HK-2 (cell line): ENCODE measurements at regions not wholly inside any gene's neighbourhood (a gene's known extent, or its start where the extent isn't known, plus 50 kb on each side); places are given as distances from the start of the nearest gene placed in this dataset.

Experiments used
- DNase-seq: peaks from one replicate; pipeline ENCODE4 v3.0.0-alpha.2; 2018; ENCODE audit not compliant: unreplicated experiment

DNA sequence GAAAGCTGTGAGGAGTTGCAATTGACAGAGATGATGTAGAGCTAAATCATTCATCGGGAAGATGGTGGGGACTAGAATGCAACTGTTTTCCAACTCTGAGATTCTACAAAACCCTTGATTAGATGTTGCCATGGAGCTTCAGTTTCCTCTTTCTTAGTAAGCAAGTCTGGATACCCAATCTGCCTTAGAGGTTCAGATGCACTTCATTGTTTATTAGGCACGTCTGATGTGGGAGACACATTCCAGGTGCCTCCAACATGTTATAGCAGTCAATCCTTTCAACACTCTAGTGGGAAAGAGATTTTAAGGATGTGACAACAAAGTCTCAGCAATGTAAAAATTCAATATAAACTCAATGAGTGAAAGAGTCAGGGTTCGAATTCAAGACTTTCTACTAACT is 291.3 kb upstream of the PHYHIPL start:
- DNase-seq = no peak

DNA sequence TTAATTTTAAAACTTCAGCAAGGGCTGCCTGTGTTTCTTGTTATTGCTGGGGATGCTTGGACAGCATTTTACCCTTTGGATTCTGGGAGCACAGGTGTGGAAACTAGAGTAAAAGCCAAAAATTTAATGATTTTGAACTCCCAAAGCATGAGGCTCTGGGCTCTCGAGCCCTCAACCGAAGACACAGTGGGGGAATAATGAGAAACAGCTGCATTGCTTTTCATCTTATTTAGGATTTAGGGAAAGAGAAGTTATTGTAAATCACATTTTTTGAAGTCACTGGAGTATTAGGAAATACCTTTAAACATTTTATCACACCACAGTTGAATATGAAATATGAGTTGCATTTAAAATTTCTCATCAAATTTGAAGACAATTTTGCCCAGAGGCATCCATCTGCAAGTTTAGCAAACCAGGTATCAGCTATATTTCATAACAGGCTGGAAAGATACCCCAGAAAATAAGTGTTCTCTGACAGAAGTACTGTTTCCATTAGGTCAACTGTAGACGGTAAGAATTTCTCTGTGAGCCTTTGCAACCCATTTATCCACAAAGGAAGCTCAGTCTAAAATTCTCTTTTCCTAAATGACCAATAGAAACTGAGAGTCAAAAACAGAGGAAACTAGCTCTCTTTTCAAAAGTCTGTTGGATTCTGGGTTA is 290.6 kb upstream of the PHYHIPL start:
- DNase-seq = no peak

DNA sequence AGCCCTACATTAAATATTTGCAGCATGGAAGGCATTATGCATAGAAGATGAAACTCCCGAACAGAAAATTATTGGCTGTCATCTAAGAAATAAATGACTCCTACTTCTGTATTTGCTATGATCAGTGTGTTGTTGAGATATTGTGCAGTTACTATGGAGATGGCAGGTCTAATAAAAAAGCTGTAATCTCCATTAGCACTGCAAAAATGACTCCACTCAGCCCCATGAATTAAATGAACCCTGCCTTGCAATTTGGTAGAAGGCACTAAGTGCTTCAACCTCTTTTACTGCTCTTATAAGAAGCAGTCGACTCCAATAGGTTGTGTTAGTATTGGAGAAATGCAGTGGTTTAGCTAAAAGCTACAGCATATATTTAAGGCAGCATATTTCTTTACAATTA is 290.0 kb upstream of the PHYHIPL start:
- no peak for DNase-seq

DNA sequence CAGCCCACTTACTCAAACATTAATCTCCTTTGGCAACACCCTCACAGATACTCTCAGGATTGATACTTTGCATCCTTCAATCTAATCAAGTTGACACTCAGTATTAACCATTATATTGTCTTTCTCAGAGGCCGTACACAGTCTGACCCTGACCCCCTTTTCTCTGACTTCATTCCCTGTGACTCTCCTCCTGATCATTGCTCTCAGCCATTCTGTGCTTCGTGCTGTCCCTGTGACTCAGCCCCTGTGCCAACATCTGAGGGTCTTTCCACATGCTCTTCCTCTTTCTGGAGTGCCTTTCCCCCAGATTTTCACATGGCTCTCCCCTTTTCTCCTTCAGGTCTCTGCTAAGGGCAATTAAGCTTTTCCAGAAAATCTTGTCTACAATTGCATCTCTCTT is 289.0 kb upstream of the PHYHIPL start:
- DNase-seq = no peak

DNA sequence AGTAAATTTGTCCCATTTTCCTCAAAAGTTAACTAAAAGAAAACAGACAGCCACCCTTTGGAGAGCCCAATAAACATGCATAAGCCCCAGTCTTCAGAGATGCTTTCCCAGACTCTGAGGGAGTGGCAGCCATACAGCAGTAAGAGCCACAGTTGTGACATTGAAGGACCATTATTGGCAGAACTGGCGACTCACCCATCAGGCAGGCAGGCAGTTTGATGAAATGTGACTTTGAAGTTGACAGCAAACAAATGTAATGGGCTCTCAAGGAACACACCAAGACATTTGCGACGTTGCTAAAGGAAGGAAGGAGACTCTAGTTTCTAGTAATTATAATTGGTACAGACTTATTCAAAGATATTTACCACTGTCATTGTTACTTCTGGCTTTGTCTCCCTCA is 287.5 kb upstream of the PHYHIPL start:
- no peak for DNase-seq

DNA sequence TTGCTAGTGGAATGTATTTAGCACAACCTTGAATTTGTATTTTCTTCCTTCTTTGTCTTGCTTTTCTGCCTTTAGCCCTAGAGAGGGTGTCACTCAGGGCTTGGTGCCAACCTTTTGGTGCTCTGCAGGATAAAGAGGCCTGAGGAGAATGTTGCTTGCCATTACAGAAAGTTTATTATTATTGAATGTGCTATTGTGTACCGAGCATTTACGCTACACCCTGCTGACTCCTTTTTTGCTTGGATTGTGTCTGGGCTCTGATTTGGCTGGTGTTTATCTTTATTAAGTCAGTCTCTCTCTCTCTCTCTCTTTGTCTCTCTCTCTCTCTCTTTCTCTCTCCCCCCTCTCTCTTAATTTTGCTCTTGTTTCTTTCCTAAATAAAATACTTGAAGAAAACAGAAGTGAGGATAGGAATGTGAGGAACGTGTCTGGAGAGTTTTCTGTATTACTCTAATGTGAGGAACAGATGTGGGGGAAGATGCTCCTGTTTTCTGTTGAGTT is 284.4 kb upstream of the PHYHIPL start:
- no peak for DNase-seq

DNA sequence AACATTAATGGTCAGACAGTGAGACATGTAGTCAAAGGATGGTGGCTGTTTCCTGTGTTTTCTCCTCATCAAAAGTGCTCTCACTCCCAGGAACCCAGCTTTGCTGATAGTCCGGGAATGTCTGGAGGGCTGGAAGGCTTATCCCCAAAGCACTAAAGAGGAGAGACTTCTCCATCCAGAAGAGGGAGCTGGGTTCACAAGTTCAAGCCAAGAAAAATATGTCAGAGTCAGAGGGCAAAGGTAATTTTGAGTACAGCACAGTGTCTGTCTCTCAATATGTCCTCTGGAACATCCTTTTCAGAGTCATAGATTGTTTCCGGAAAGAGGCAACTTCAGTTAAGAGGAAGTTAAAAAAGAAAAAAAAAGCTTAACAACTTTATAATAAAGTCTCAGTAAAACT is 281.5 kb upstream of the PHYHIPL start:
- DNase-seq = no peak

DNA sequence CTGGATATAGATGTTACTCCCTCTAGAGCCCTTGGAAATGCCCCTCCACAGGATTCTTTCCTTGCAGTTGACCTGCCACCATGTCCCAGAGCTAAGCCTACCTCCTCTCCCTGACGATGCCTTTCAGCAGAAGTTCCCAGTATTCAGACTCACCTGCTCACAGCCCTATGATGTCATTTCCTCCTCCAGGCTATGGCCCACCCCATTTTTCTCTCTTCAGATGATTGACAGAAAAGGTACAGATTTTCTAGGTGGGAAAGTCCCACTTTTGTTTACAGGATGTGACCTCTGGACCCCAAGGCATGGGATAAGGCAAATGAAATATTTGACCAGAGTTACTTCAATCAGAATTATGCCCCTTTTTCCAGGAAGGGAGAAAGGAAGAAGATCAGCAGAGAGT is 280.2 kb upstream of the PHYHIPL start:
- DNase-seq = no peak

DNA sequence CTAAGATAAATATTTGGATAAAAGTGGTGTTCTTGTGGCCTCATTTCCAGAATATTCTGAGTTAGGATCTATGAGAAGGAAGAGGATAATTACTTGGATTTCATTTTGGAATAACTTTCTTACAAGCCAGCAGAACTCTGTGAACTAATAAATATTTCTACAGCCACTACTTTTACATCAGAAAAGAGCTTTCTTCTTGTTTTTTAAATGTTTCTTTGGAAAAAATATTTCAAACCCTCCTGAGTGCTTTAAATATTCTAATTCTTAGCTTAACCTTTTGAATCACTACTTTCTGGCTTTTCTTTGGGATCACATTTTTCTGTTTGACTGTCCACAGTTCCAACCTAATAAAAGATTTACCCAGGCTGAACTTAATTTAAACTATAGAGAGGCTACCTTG is 279.2 kb upstream of the PHYHIPL start:
- no peak for DNase-seq

DNA sequence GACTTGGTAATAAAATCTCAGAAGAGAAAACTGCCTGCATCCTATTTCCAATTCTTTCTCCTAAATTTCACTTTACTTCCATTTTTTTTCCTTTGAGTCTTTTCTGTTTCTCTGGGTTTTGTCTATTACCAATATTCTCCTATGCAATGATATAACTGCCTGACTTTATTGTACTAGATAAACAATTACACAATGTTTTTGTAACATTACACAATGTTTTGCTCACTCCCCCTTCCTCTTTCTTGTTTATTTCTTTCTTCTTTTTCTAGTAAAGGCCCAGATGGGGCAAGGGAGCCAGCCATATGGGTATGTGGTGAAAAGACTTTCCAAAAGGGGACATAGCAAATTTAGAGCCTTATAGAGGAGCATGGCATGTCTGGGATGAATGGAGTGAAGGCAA is 278.7 kb upstream of the PHYHIPL start:
- DNase-seq = no peak

DNA sequence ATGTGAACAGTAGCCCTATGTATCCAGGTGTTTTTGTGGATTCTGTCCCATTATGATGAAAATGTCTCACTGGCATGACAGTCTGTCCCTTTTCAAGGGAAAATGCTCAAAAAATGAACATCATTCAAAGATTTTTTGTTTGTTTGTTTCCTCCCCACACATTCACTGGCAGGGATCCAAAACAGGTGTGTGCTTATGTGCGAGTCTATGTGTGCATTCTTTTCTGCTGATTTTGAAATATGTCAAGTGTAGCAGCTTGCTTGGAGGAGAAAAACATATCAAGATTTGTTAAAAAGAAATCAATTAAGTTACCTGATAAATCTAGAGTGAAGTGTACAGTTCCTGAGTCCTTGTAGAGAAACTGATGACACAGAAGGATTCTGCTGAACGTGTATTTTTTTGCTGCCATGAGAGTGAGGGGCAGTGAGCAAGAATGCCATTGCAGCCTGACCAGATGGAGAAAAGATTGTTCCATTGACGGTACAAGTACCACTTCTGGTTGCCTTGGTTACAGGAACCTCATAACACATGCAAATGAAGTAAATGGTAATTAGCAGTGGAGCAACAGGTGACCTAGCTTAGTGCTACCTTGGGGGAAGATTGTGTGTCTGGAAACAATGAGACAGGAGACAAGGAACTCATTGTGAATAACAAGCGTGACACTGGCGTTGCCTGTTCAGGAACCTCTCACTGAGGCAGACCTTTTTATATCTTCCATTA is 277.4 kb upstream of the PHYHIPL start:
- no peak for DNase-seq

DNA sequence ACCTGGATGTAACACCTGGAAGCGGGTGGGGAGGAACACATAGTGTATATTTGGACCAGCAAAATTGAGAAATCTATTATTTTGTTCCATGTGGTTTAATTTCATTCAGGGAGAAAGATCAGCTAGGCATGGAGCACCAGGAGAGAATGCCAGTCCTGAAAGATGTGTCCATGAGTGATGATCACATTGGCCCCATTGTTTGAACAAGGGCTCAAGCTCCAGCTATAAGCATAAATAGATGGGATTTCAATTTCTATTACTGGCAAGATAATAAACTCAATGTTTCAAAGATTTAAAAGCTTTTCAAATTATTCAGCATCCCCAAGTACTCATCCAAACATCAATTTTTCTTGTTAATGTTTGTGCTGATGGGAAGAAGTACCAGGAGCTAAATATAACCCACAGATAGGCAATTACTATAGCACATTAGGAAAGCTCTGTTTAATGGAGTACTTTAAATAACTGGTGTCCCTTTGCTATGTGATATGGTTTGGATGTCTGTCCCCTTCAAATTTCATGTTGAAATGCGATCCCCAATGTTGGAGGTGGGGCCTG is 275.3 kb upstream of the PHYHIPL start:
- DNase-seq = no peak

DNA sequence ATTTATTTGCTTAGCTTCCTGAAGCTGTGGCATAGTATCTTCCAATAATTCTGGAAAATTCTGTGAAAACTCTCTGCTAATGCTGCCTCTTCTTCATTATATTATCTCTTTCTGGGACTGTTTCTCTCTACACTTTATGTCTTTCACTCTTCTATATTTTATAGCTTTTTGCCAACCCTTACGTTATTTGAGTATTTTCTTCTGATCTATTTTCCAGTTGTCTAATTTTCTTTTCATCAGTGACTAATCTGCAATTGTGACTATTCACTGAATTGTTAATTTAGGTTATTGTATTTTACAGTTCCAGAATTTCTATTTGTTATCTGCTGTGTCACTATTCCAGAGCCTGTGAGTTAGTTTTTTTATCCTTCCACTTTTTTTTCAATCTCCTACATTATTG is 273.4 kb upstream of the PHYHIPL start:
- no peak for DNase-seq

DNA sequence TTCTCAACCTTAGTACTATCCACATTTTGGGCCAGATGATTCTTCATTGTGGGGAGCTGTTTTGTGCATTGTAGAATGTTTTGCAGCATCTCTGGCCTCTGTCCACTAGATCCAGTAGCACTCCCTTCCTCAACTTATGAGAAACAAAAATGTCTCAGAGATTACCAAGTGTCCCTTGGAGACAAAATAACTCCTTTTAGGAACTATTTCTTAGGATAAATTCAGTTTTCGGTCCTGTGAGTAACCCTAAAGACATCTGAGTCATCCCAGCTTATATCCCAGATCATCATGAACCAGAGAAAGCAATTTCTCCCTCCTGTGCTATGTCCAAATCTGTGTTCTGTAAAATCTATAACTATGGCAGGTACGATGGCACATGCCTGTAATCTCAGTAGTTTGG is 266.6 kb upstream of the PHYHIPL start:
- no peak for DNase-seq

DNA sequence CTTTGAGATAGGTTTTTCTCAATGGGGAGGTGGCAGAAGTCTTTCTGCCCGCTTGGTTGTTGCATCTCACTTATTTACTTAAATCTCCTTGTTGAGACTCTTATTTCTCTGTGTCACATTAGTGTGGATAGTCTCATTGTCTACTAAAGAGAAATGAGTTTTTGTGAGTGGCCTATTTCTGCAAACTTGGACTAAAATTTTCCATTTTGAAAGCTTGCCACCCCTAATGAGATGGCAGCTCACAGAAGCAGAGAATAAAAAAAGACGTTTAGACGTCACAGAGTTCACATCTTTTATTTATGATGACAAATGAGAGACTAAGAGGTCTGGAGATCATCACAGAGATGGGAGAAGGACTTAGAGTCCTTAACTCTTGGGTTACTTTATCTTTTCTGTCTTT is 262.7 kb upstream of the PHYHIPL start:
- DNase-seq = no peak

DNA sequence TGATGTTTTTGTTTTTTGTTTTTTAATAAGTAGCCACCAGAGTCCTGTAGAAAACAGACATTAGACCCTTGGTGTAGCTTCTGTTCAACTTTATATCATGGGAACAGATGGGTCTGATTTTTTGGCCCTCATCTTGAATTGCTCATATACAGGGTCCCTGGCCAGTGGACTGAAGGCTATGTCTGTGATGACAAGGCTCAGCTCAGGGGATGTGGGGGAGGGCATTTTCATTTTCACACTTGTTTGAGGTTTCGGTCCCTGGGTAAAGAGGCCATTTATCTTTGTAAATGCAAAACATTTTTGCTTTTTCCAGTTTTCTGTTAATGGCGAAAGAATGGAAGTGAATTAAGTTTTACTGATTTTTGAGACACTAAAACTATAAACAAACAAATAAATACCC is 257.6 kb upstream of the PHYHIPL start:
- no peak for DNase-seq

DNA sequence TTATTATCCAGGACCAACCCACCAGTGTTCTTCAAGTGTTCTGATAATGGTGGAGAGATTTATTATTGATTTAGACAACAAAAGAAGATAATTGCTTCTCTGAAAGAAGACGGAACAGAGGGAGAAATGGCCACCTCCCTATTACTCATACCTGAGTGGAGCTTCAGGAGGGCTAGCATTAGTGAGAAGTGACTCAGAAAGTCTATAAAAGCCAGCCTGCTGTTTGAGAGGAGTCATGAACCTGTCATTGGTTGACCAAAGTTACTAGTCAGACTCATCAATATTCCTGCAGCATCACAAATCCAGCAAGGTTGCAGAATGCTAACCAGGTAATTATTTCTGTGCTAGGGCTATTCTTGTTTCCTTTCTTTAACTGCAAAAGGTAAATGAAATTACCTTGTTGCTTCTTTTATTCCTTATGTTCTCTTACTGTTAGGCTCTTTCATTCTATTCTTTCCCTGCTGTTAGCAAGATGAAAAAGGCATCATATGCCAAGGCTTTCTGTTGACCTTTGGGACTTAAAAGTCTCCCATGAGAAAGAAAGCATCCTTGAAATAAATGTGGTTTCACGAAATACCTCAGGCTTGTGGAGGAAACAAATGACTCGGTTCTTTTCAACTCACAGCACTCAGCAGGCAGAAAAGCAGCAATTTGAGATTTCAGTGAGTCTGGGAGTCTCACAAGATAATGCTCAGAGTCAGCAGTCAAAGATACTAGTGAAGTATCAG is 256.4 kb upstream of the PHYHIPL start:
- peak; percentile 33 for DNase-seq

DNA sequence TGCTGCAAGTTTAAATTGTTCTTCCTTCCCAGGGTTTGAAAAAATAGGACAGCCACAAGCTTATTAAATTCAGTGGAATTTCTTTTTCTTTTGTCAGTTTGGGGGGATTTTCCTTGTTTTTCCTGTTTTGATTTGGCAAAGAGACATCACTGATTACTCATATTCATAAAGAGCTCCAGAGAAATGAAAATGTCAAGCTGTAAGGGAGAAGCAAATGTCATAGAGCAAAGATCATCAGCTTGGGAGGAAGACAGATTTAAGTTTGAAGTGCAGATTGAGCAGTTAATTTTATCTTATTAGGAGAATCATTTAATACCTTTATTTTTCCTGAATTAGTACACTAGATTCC is 255.8 kb upstream of the PHYHIPL start:
- DNase-seq = no peak

DNA sequence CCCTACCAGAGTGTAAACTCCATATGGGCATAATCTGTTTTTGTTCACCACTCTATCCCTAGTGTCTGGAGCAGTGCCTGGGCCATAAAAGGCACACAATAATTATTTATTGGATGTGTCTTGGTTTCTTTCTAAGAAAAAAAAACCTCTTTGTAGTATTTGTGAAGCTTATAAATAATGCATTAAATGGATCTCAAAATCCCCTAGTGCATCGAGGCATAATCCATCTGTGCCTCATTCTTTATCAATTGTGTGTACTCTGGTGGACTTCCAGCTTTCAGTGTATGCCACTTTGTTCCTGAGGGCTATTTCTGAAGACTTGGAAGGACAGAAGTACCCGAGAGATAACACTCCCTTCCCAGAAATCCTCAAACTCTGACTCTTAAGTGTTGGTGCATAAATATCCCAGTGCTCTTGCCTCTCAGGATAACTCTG is 255.0 kb upstream of the PHYHIPL start:
- no peak for DNase-seq

DNA sequence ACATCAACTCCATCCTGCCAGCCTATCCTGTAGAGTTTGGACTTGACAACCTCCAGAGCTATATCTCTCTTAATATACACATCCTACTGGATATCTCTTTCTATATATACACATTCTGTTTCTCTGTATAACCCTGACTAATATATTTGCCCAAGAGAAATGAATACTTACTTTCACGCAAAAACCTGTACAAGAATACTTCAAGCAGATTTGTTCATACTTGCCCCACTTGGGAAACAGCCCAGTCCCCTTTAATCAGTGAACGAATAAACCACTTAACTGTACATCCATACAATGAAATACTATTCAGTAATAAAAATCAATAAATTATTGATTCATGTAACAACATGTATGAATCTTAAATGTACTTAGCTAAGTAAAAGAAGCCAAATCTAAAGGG is 251.1 kb upstream of the PHYHIPL start:
- no peak for DNase-seq

DNA sequence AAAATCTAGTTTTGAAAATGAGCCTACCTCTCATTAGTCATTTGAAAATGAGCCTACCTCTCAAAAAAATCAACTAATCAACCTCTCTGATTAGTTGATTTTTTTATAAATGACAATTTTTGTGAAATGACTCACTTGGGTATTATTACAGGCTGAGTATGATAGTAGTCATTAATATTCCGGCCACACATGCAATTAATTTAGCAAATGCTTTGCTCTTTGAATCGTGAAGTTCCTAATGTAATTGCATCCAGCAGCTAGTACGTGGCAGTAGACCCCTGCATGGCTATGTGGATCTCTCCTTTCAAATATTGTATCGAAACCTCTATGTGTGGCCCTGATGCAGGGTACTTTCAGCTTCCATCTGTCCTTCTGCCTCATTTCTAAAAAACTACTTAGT is 245.9 kb upstream of the PHYHIPL start:
- no peak for DNase-seq

DNA sequence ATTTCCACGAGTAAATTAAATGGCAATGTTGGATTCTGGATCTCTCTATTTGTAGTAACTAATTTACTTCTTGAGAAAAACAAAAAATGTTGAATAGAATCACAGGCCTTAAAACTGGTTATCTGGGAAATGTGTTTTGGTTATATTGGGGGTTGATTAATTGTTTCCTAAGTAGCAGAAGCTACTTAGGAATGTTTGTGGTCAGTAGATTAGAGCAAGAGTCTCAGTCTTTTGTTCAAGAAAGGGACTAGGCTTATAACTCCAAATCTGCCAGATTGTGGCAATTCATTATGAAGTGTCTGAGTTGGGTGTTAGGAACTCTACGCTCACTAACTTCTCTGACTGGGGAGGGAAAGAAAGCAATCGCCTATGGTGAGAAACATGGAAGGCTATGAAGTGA is 244.3 kb upstream of the PHYHIPL start:
- no peak for DNase-seq
